ENCODE measurements at regions not wholly inside any gene's neighbourhood (a gene's known extent, or its start where the extent isn't known, plus 50 kb on each side); places are given as distances from the start of the nearest gene placed in this dataset.

- Histone ChIP-seq H3K9me3 (ENCODE audit: control insufficient read depth in 2 of 2, insufficient read depth in 1 of 2, low read depth in 1 of 2, low read length in 1 of 2) (no peaks in the 10 kb centered on the region), H3K27ac (ENCODE audit: low read depth in 2 of 2, low read length in 1 of 2) (no peak overlapping the region), H3K4me3 (ENCODE audit: low read depth in 1 of 2, low read length in 2 of 2) (no peak overlapping the region), H3K27me3 (ENCODE audit: control insufficient read depth in 1 of 2, insufficient read depth in 2 of 2, low read length in 2 of 2) (no peaks in the 10 kb centered on the region), H3K36me3 (ENCODE audit: control insufficient read depth in 2 of 2, insufficient read depth in 2 of 2, low read length in 1 of 2) (no peaks in the 10 kb centered on the region), H3K4me1 (ENCODE audit: control insufficient read depth in 2 of 2, insufficient read depth in 2 of 2, low read length in 1 of 2) (no peaks in the 10 kb centered on the region)
- 97% methylated on average over 3 of the region's 3 CpGs for WGBS, 2 donors
These were observed 54.3 kb upstream of the CBLB start for GRCh38 chr3:105923140-105923539.

GRCh38 chr3:105927741-105928140, 58.9 kb upstream of the CBLB start:
- Histone ChIP-seq H3K4me3 (ENCODE audit: low read depth in 1 of 2, low read length in 2 of 2) (no peak overlapping the region), H3K4me1 (ENCODE audit: control insufficient read depth in 2 of 2, insufficient read depth in 2 of 2, low read length in 1 of 2) (no peaks in the 10 kb centered on the region), H3K36me3 (ENCODE audit: control insufficient read depth in 2 of 2, insufficient read depth in 2 of 2, low read length in 1 of 2) (no peaks in the 10 kb centered on the region), H3K9me3 (ENCODE audit: control insufficient read depth in 2 of 2, insufficient read depth in 1 of 2, low read depth in 1 of 2, low read length in 1 of 2) (no peaks in the 10 kb centered on the region), H3K27me3 (ENCODE audit: control insufficient read depth in 1 of 2, insufficient read depth in 2 of 2, low read length in 2 of 2) (no peaks in the 10 kb centered on the region), H3K27ac (ENCODE audit: low read depth in 2 of 2, low read length in 1 of 2) (no peak overlapping the region)
- 98 to 100% methylated on average over 1 of the region's 1 CpG for WGBS, 2 donors

- no peaks in the 10 kb centered on the region for H3K9me3 ChIP-seq (ENCODE audit: control insufficient read depth in 2 of 2, insufficient read depth in 1 of 2, low read depth in 1 of 2, low read length in 1 of 2)
- 66 to 76% methylated on average over 3 of the region's 3 CpGs for WGBS, 2 donors
- H3K27ac ChIP-seq (ENCODE audit: low read depth in 2 of 2, low read length in 1 of 2): no peak overlapping the region
- no peak overlapping the region for H3K4me3 ChIP-seq (ENCODE audit: low read depth in 1 of 2, low read length in 2 of 2)
- no peaks in the 10 kb centered on the region for H3K4me1 ChIP-seq (ENCODE audit: control insufficient read depth in 2 of 2, insufficient read depth in 2 of 2, low read length in 1 of 2)
- no peaks in the 10 kb centered on the region for H3K27me3 ChIP-seq (ENCODE audit: control insufficient read depth in 1 of 2, insufficient read depth in 2 of 2, low read length in 2 of 2)
- H3K36me3 ChIP-seq (ENCODE audit: control insufficient read depth in 2 of 2, insufficient read depth in 2 of 2, low read length in 1 of 2): no peaks in the 10 kb centered on the region
These were observed 61.9 kb upstream of the CBLB start for GRCh38 chr3:105930733-105931132.

DNA sequence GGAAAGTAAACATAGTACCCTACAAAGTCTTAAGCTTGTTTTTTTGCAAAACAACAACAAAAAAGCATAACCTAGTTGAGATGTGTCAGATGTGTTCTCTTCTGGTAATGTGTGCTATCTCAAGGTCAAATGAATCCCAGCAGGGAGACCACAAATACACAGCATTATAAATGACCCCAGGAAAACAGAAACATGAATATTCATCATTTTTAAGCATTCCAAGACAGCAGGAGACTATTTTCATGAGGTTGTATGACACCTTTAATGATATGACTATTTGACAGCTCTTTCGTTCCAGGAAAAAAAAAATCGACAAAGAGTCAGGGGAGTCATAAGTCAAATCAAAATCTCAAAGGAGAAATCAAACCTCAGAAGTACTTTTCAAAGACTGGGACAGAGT, 62.7 kb upstream of the CBLB start:
- Histone ChIP-seq H3K27me3 (ENCODE audit: control insufficient read depth in 1 of 2, insufficient read depth in 2 of 2, low read length in 2 of 2) (no peaks in the 10 kb centered on the region), H3K9me3 (ENCODE audit: control insufficient read depth in 2 of 2, insufficient read depth in 1 of 2, low read depth in 1 of 2, low read length in 1 of 2) (no peaks in the 10 kb centered on the region), H3K36me3 (ENCODE audit: control insufficient read depth in 2 of 2, insufficient read depth in 2 of 2, low read length in 1 of 2) (no peaks in the 10 kb centered on the region), H3K27ac (ENCODE audit: low read depth in 2 of 2, low read length in 1 of 2) (no peak overlapping the region), H3K4me1 (ENCODE audit: control insufficient read depth in 2 of 2, insufficient read depth in 2 of 2, low read length in 1 of 2) (no peaks in the 10 kb centered on the region), H3K4me3 (ENCODE audit: low read depth in 1 of 2, low read length in 2 of 2) (no peak overlapping the region)
- 78 to 80% methylated on average over 2 of the region's 2 CpGs for WGBS, 2 donors

GRCh38 chr3:105933871-105934270, 65.1 kb upstream of the CBLB start:
- WGBS, 2 donors: 41 to 44% methylated on average over 4 of the region's 4 CpGs

DNA sequence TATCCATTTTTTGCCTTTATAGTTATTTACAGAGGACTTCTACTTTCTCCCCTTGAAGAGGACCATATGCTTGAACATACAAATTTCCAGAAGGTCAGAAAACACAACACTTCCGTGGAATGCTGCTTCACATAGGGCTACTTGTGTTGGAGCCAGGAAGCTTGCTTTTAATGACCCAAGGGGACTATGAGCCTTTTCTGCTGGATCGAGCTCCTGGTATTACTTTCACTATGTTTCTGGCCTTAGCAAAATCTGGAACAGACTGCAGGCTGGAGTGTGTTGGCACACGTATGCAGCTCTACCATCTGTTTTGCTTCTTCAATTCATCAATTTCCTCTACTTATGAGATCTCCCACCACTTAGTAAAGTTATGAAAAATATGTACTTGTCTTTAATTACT, 69.3 kb upstream of the CBLB start:
- H3K36me3 ChIP-seq (ENCODE audit: control insufficient read depth in 2 of 2, insufficient read depth in 2 of 2, low read length in 1 of 2): no peaks in the 10 kb centered on the region
- no peaks in the 10 kb centered on the region for H3K4me1 ChIP-seq (ENCODE audit: control insufficient read depth in 2 of 2, insufficient read depth in 2 of 2, low read length in 1 of 2)
- H3K27me3 ChIP-seq (ENCODE audit: control insufficient read depth in 1 of 2, insufficient read depth in 2 of 2, low read length in 2 of 2): no peaks in the 10 kb centered on the region
- no peak overlapping the region for H3K4me3 ChIP-seq (ENCODE audit: low read depth in 1 of 2, low read length in 2 of 2)
- H3K9me3 ChIP-seq (ENCODE audit: control insufficient read depth in 2 of 2, insufficient read depth in 1 of 2, low read depth in 1 of 2, low read length in 1 of 2): no peaks in the 10 kb centered on the region
- 11 to 17% methylated on average over 3 of the region's 3 CpGs for WGBS, 2 donors
- H3K27ac ChIP-seq (ENCODE audit: low read depth in 2 of 2, low read length in 1 of 2): no peak overlapping the region

More at GRCh38 chr3:105933871-105934270, 65.1 kb upstream of the CBLB start:
- H3K27me3 ChIP-seq (ENCODE audit: control insufficient read depth in 1 of 2, insufficient read depth in 2 of 2, low read length in 2 of 2): no peaks in the 10 kb centered on the region
- H3K36me3 ChIP-seq (ENCODE audit: control insufficient read depth in 2 of 2, insufficient read depth in 2 of 2, low read length in 1 of 2): no peaks in the 10 kb centered on the region
- H3K4me1 ChIP-seq (ENCODE audit: control insufficient read depth in 2 of 2, insufficient read depth in 2 of 2, low read length in 1 of 2): no peaks in the 10 kb centered on the region
- H3K27ac ChIP-seq (ENCODE audit: low read depth in 2 of 2, low read length in 1 of 2): no peak overlapping the region
- no peaks in the 10 kb centered on the region for H3K9me3 ChIP-seq (ENCODE audit: control insufficient read depth in 2 of 2, insufficient read depth in 1 of 2, low read depth in 1 of 2, low read length in 1 of 2)
- no peak overlapping the region for H3K4me3 ChIP-seq (ENCODE audit: low read depth in 1 of 2, low read length in 2 of 2)

DNA sequence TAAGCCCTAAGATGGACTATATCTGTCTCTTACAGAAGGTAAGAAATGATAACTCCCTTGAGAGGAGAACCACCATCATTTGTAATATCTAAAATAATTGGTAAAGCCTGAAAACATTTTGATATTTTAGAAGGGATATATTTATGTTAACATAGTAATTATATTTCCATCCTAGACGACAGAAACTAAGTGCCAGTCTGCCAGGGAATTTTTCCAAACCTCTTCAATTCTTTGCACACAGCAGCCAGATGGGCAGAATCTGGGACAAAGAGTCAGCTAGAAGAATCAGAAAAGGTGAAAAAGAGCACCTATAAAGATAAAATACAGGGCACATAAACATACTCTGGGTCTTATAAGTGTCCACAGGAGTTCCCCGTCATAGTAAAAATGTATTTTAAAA, 70.0 kb upstream of the CBLB start:
- Histone ChIP-seq H3K27ac (ENCODE audit: low read depth in 2 of 2, low read length in 1 of 2) (no peak overlapping the region), H3K4me3 (ENCODE audit: low read depth in 1 of 2, low read length in 2 of 2) (no peak overlapping the region), H3K27me3 (ENCODE audit: control insufficient read depth in 1 of 2, insufficient read depth in 2 of 2, low read length in 2 of 2) (no peaks in the 10 kb centered on the region), H3K4me1 (ENCODE audit: control insufficient read depth in 2 of 2, insufficient read depth in 2 of 2, low read length in 1 of 2) (no peaks in the 10 kb centered on the region), H3K9me3 (ENCODE audit: control insufficient read depth in 2 of 2, insufficient read depth in 1 of 2, low read depth in 1 of 2, low read length in 1 of 2) (no peaks in the 10 kb centered on the region), H3K36me3 (ENCODE audit: control insufficient read depth in 2 of 2, insufficient read depth in 2 of 2, low read length in 1 of 2) (no peaks in the 10 kb centered on the region)
- 56 to 57% methylated on average over 2 of the region's 2 CpGs for WGBS, 2 donors

DNA sequence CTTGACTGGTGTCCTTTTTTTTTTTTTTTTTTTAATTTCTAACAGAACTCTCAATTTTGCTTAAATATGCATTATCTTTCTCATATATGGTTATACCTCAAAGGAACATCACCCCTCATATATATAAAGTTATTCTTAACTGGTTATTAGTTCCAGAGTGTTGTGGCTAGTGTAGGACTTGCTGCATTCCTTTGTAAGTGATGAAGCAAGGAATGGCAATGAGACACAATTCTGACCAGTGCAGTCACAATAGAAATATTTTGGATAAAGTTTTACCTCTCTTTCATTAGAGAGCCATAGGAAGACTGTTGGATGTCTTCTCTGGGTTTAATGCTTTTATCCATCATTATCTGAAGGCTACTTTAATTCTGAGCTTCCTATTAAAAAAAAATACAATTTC, 75.5 kb upstream of the CBLB start:
- Histone ChIP-seq H3K27ac (ENCODE audit: low read depth in 2 of 2, low read length in 1 of 2) (no peak overlapping the region), H3K4me3 (ENCODE audit: low read depth in 1 of 2, low read length in 2 of 2) (no peak overlapping the region), H3K36me3 (ENCODE audit: control insufficient read depth in 2 of 2, insufficient read depth in 2 of 2, low read length in 1 of 2) (no peaks in the 10 kb centered on the region), H3K27me3 (ENCODE audit: control insufficient read depth in 1 of 2, insufficient read depth in 2 of 2, low read length in 2 of 2) (no peaks in the 10 kb centered on the region), H3K4me1 (ENCODE audit: control insufficient read depth in 2 of 2, insufficient read depth in 2 of 2, low read length in 1 of 2) (no peaks in the 10 kb centered on the region), H3K9me3 (ENCODE audit: control insufficient read depth in 2 of 2, insufficient read depth in 1 of 2, low read depth in 1 of 2, low read length in 1 of 2) (no peaks in the 10 kb centered on the region)

DNA sequence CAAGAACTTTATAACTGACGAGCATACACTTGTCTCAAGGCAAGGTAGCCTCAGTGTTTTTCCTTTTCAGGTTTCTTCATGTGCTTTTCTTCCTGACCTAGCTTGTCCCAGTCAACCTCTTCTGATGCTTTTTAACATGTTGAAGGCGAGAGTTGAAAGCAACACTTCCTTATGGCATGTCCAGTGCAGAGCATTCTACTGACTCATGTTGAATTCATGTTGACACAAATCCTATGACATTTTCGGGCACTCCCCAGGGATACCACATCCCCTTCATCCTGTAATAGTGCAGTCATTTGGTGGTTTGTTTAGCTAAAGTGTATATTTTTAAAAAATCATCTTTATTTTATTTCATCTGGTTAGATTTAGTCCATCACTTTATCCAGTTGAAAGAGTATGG, 75.9 kb upstream of the CBLB start:
- Histone ChIP-seq H3K27ac (ENCODE audit: low read depth in 2 of 2, low read length in 1 of 2) (no peak overlapping the region), H3K4me3 (ENCODE audit: low read depth in 1 of 2, low read length in 2 of 2) (no peak overlapping the region), H3K27me3 (ENCODE audit: control insufficient read depth in 1 of 2, insufficient read depth in 2 of 2, low read length in 2 of 2) (no peaks in the 10 kb centered on the region), H3K4me1 (ENCODE audit: control insufficient read depth in 2 of 2, insufficient read depth in 2 of 2, low read length in 1 of 2) (no peaks in the 10 kb centered on the region), H3K36me3 (ENCODE audit: control insufficient read depth in 2 of 2, insufficient read depth in 2 of 2, low read length in 1 of 2) (no peaks in the 10 kb centered on the region), H3K9me3 (ENCODE audit: control insufficient read depth in 2 of 2, insufficient read depth in 1 of 2, low read depth in 1 of 2, low read length in 1 of 2) (no peaks in the 10 kb centered on the region)
- 51 to 73% methylated on average over 3 of the region's 3 CpGs for WGBS, 2 donors

GRCh38 chr3:105948101-105948500, 79.3 kb upstream of the CBLB start:
- 53 to 63% methylated on average over 2 of the region's 2 CpGs for WGBS, 2 donors
- H3K27ac ChIP-seq (ENCODE audit: low read depth in 2 of 2, low read length in 1 of 2): no peak overlapping the region
- H3K27me3 ChIP-seq (ENCODE audit: control insufficient read depth in 1 of 2, insufficient read depth in 2 of 2, low read length in 2 of 2): no peaks in the 10 kb centered on the region
- H3K36me3 ChIP-seq (ENCODE audit: control insufficient read depth in 2 of 2, insufficient read depth in 2 of 2, low read length in 1 of 2): no peaks in the 10 kb centered on the region
- no peak overlapping the region for H3K4me3 ChIP-seq (ENCODE audit: low read depth in 1 of 2, low read length in 2 of 2)
- no peaks in the 10 kb centered on the region for H3K9me3 ChIP-seq (ENCODE audit: control insufficient read depth in 2 of 2, insufficient read depth in 1 of 2, low read depth in 1 of 2, low read length in 1 of 2)
- H3K4me1 ChIP-seq (ENCODE audit: control insufficient read depth in 2 of 2, insufficient read depth in 2 of 2, low read length in 1 of 2): no peaks in the 10 kb centered on the region
